GM13976 (cell line): ENCODE measurements at regions not wholly inside any gene's neighbourhood (a gene's known extent, or its start where the extent isn't known, plus 50 kb on each side); places are given as distances from the start of the nearest gene placed in this dataset.

Experiments
- DNase-seq: peaks from one replicate; pipeline ENCODE4 v3.0.0; 2012; ENCODE audit warnings: low spot score
- CTCF ChIP-seq: IDR thresholded peaks from 2 replicates; pipeline ENCODE4 v1.5.1; 2012; ENCODE audit warnings: borderline replicate concordance, mild to moderate bottlenecking; ENCODE audit not compliant: insufficient read depth; ENCODE audit errors: extremely low read depth, missing control alignments, control extremely low read depth
- in situ Hi-C: fragments of 300-500 bp; cut with MboI; formaldehyde crosslinking; loops from one replicate; pipeline ENCODE4 v1.12.0; 2022; ENCODE audit warnings: low sequenced_read_pairs, mixed read lengths, inconsistent platforms; ENCODE audit not compliant: unreplicated experiment

GRCh38 chr18:39424261-39424660 lies 1858.7 kb upstream of the CELF4 start:
- DNase-seq, result no peak
- in situ Hi-C loops, result no loop called here
- no peak for TF ChIP-seq CTCF

- no peak for DNase-seq
- in situ Hi-C loops, result no loop called here
- TF ChIP-seq CTCF, result no peak
Measured at GRCh38 chr18:39421276-39421675, 1855.7 kb upstream of the CELF4 start.

GRCh38 chr18:39419315-39419714 lies 1853.7 kb upstream of the CELF4 start:
- no peak for DNase-seq
- in situ Hi-C loops, result no loop called here
- TF ChIP-seq CTCF, result no peak

- DNase-seq, result no peak
- TF ChIP-seq CTCF, result no peak
- in situ Hi-C loops, result no loop called here
Measured at GRCh38 chr18:39415471-39415870, 1849.9 kb upstream of the CELF4 start.

GRCh38 chr18:39414009-39414700 lies 1848.6 kb upstream of the CELF4 start:
- TF ChIP-seq CTCF, result no peak
- in situ Hi-C loops, result no loop called here
- DNase-seq, result no peak

GRCh38 chr18:39406941-39407340 lies 1841.3 kb upstream of the CELF4 start:
- no peak for TF ChIP-seq CTCF
- in situ Hi-C loops, result no loop called here
- no peak for DNase-seq

GRCh38 chr18:39403121-39403520 lies 1837.5 kb upstream of the CELF4 start:
- no peak for TF ChIP-seq CTCF
- in situ Hi-C loops, result no loop called here
- no peak for DNase-seq
